Activated T-cell treated with anti-CD3 and anti-CD28 coated beads, Interleukin-2, amount 50 U/mL, for 48 hours (primary cell): ENCODE measurements at regions not wholly inside any gene's neighbourhood (a gene's known extent, or its start where the extent isn't known, plus 50 kb on each side); places are given as distances from the start of the nearest gene placed in this dataset.
"Not testable (repeated sequence)": the region's sequence is repeated elsewhere in the genome, so short reads cannot be mapped to it uniquely, and the experiment has no call there.

ENCODE experiments used
- DNase-seq, 2 experiments: peaks; one replicate each; pipeline ENCODE4 v3.0.0-alpha.2; 2020

GRCh38 chr4:33062155-33062806 lies 2342.1 kb downstream of the PCDH7 start:
- DNase-seq = no peak

GRCh38 chr4:33063241-33063640 lies 2343.1 kb downstream of the PCDH7 start:
- no peak for DNase-seq

GRCh38 chr4:33064238-33064637 lies 2344.1 kb downstream of the PCDH7 start:
- no peak for DNase-seq

GRCh38 chr4:33065749-33066148 lies 2345.6 kb downstream of the PCDH7 start:
- no peak for DNase-seq

GRCh38 chr4:33067221-33067620 lies 2347.1 kb downstream of the PCDH7 start:
- no peak for DNase-seq

- DNase-seq = no peak
Observed at GRCh38 chr4:33068539-33068938, 2348.4 kb downstream of the PCDH7 start.

GRCh38 chr4:33071535-33071934 lies 2351.4 kb downstream of the PCDH7 start:
- no peak for DNase-seq

GRCh38 chr4:33072298-33073089 lies 2352.3 kb downstream of the PCDH7 start:
- DNase-seq = no peak

GRCh38 chr4:33073811-33074210 lies 2353.6 kb downstream of the PCDH7 start:
- no peak for DNase-seq

GRCh38 chr4:33078145-33078544 lies 2358.0 kb downstream of the PCDH7 start:
- DNase-seq = no peak

GRCh38 chr4:33080275-33080674 lies 2360.1 kb downstream of the PCDH7 start:
- no peak for DNase-seq

- no peak for DNase-seq
Observed at GRCh38 chr4:33085709-33086108, 2365.5 kb downstream of the PCDH7 start.

GRCh38 chr4:33086331-33086925 lies 2366.3 kb downstream of the PCDH7 start:
- no peak for DNase-seq

- DNase-seq = no peak
Observed at GRCh38 chr4:33088713-33089112, 2368.5 kb downstream of the PCDH7 start.

- DNase-seq = no peak
Observed at GRCh38 chr4:33090910-33091309, 2370.7 kb downstream of the PCDH7 start.

- DNase-seq = no peak
Observed at GRCh38 chr4:33091961-33092360, 2371.8 kb downstream of the PCDH7 start.

GRCh38 chr4:33104273-33104672 lies 2384.1 kb downstream of the PCDH7 start:
- no peak for DNase-seq

GRCh38 chr4:33107814-33108213 lies 2387.6 kb downstream of the PCDH7 start:
- no peak for DNase-seq

- no peak for DNase-seq
Observed at GRCh38 chr4:33111117-33111516, 2390.9 kb downstream of the PCDH7 start.

GRCh38 chr4:33116871-33117270 lies 2396.7 kb downstream of the PCDH7 start:
- DNase-seq = no peak

- DNase-seq = no peak
Observed at GRCh38 chr4:33126002-33126401, 2405.8 kb downstream of the PCDH7 start.

- not testable (repeated sequence) for DNase-seq
Observed at GRCh38 chr4:33130662-33131061, 2410.5 kb downstream of the PCDH7 start.

- DNase-seq = no peak
Observed at GRCh38 chr4:33133723-33134122, 2413.6 kb downstream of the PCDH7 start.

- no peak for DNase-seq
Observed at GRCh38 chr4:33134366-33134765, 2414.2 kb downstream of the PCDH7 start.
